GM12878 (cell line): ENCODE measurements at regions not wholly inside any gene's neighbourhood (a gene's known extent, or its start where the extent isn't known, plus 50 kb on each side); places are given as distances from the start of the nearest gene placed in this dataset.

ENCODE experiments used
- ATAC-seq: fragments of 200-7000 bp; cut with Tn5 transposase; 3 replicates; pipeline ENCODE4 v1.9.1; 2020; ENCODE audit warnings: mild to moderate bottlenecking, moderate library complexity
- BruUV-seq: library from RNA; stranded (reverse); fragments of 400-500 nt; replicated peaks from 2 replicates; lab custom pipeline; 2021; lab: Mats Ljungman, UMichigan
- CTCF ChIA-PET: fragments of 300-600 bp; sonication (Branson Sonifier 250); formaldehyde crosslinking; extraction: SDS; loops from one replicate; lab custom pipeline; 2021; ENCODE audit warnings: inconsistent platforms; lab: Yijun Ruan, JAX
- POLR2A ChIA-PET: fragments of 350-600 bp; formaldehyde crosslinking; extraction: SDS; loops from one replicate; lab custom pipeline; 2021; ENCODE audit warnings: inconsistent platforms; lab: Charles Lee
- RAD21 ChIA-PET: fragments of 300-600 bp; sonication (Branson Sonifier 250); formaldehyde crosslinking; loops from one replicate; lab custom pipeline; 2023; ENCODE audit warnings: antibody characterized with exemption; ENCODE audit not compliant: unreplicated experiment; lab: Charles Lee
- SMC1A ChIA-PET: fragments of 300-600 bp; sonication (Branson Sonifier 250); formaldehyde crosslinking; loops from one replicate; lab custom pipeline; 2023; ENCODE audit not compliant: unreplicated experiment, uncharacterized antibody; lab: Charles Lee
- DNase-seq: peaks from one replicate; pipeline ENCODE4 v3.0.0-alpha.2; 2011; ENCODE audit warnings: low read depth, low spot score
- FAIRE-seq: peaks from 3 replicates; lab custom pipeline; 2011; peaks lifted over from hg19 to GRCh38; lab: Jason Lieb, UNC
- H2AFZ ChIP-seq: 2 replicates; pipeline ENCODE4 v1.6.0; 2011; ENCODE audit warnings: low read depth, low read length, control low read depth; ENCODE audit not compliant: control insufficient read depth
- H3K27ac ChIP-seq: 2 replicates; pipeline ENCODE4 v1.5.1; 2011; ENCODE audit warnings: control low read depth; ENCODE audit not compliant: control insufficient read depth, insufficient read depth
- H3K27me3 ChIP-seq, 2 experiments: replicated peaks in 1 of 2; 2 replicates each; pipeline versions ENCODE4 v1.6.0 to v1.6.1; 2011; ENCODE audit warnings: low read length in 1 of 2; ENCODE audit not compliant: control insufficient read depth in 2 of 2, insufficient read depth in 2 of 2
- H3K36me3 ChIP-seq, 2 experiments: 2 replicates each; pipeline ENCODE4 v1.5.1; 2011; ENCODE audit warnings: low read length in 1 of 2; ENCODE audit not compliant: control insufficient read depth in 2 of 2, insufficient read depth in 2 of 2
- H3K4me1 ChIP-seq: 2 replicates; pipeline ENCODE4 v1.6.1; 2011; ENCODE audit warnings: mild to moderate bottlenecking, low read length, moderate library complexity, mixed read lengths; ENCODE audit not compliant: control insufficient read depth, insufficient read depth
- H3K4me2 ChIP-seq: 2 replicates; pipeline ENCODE4 v1.6.0; 2011; ENCODE audit warnings: control low read depth; ENCODE audit not compliant: control insufficient read depth, insufficient read depth
- H3K4me3 ChIP-seq: fragments of 200-600 bp; sonication (generic); 2 replicates; pipeline ENCODE4 v1.5.1; 2016
- H3K79me2 ChIP-seq: 2 replicates; pipeline ENCODE4 v1.6.0; 2011; ENCODE audit warnings: low read length; ENCODE audit not compliant: control insufficient read depth, insufficient read depth
- H3K9ac ChIP-seq: 2 replicates; pipeline ENCODE4 v1.8.0; 2011; ENCODE audit warnings: low read length, control low read depth, mixed read lengths; ENCODE audit not compliant: control insufficient read depth, insufficient read depth
- H3K9me3 ChIP-seq: replicated peaks from 3 replicates; pipeline ENCODE4 v1.5.1; 2011; ENCODE audit warnings: mild to moderate bottlenecking, low read length; ENCODE audit not compliant: control insufficient read depth, insufficient read depth
- H4K20me1 ChIP-seq: 2 replicates; pipeline ENCODE4 v1.6.0; 2011; ENCODE audit not compliant: control insufficient read depth, insufficient read depth
- EZH2 ChIP-seq: IDR thresholded peaks from 2 replicates; pipeline ENCODE4 v1.6.1; 2012; ENCODE audit warnings: low read depth, mild to moderate bottlenecking, control low read depth, inconsistent platforms, low read length, borderline replicate concordance; ENCODE audit not compliant: control insufficient read depth
- HCFC1 ChIP-seq: fragments of 150-350 bp; IDR thresholded peaks from 2 replicates; pipeline ENCODE4 v1.6.1; 2014; ENCODE audit warnings: low read length
- NBN ChIP-seq: fragments of 450-650 bp; IDR thresholded peaks from 2 replicates; pipeline ENCODE4 v1.6.1; 2016
- NR2C2 ChIP-seq: IDR thresholded peaks from 2 replicates; pipeline ENCODE4 v1.6.1; 2011; ENCODE audit warnings: borderline replicate concordance, low read depth; ENCODE audit not compliant: control insufficient read depth, insufficient read length
- PAX5 ChIP-seq: IDR thresholded peaks from 2 replicates; pipeline ENCODE4 v1.6.1; 2011; ENCODE audit warnings: low read depth, low read length, borderline replicate concordance
- SREBF1 ChIP-seq: IDR thresholded peaks from 2 replicates; pipeline ENCODE4 v1.6.1; 2012; ENCODE audit warnings: mild to moderate bottlenecking, low read length
- TCF3 ChIP-seq: IDR thresholded peaks from 2 replicates; pipeline ENCODE4 v1.6.1; 2012; ENCODE audit warnings: low read depth, mild to moderate bottlenecking, low read length, borderline replicate concordance; ENCODE audit not compliant: insufficient read depth
- ZNF622 ChIP-seq: fragments of 450-650 bp; IDR thresholded peaks from 2 replicates; pipeline ENCODE4 v1.6.1; 2017; ENCODE audit warnings: mild to moderate bottlenecking, inconsistent platforms
- WGBS: methylation state at CpG from one replicate; pipeline ENCODE4 v1.1.6; 2016; ENCODE audit warnings: low lambda C conversion rate; ENCODE audit not compliant: insufficient replicate concordance, insufficient coverage; ENCODE audit errors: missing lambda C conversion rate; 5-methylcytosine and 5-hydroxymethylcytosine counted together
- in situ Hi-C: fragments of 300-500 bp; cut with MboI; formaldehyde crosslinking; loops from 9 replicates; pipeline ENCODE4 v1.14.3; 2018; ENCODE audit warnings: mixed read lengths
- intact Hi-C: fragments of 100-400 bp; cut with micrococcal nuclease; formaldehyde crosslinking; loops from one replicate; pipeline ENCODE4 v1.14.2; 2022; ENCODE audit not compliant: unreplicated experiment
- TF ChIP-seq, protein P1 (sequence below): IDR thresholded peaks from 2 replicates; pipeline ENCODE4 v1.6.1; 2012; ENCODE audit warnings: low read depth, low read length, improper control_type of control experiment

DNA sequence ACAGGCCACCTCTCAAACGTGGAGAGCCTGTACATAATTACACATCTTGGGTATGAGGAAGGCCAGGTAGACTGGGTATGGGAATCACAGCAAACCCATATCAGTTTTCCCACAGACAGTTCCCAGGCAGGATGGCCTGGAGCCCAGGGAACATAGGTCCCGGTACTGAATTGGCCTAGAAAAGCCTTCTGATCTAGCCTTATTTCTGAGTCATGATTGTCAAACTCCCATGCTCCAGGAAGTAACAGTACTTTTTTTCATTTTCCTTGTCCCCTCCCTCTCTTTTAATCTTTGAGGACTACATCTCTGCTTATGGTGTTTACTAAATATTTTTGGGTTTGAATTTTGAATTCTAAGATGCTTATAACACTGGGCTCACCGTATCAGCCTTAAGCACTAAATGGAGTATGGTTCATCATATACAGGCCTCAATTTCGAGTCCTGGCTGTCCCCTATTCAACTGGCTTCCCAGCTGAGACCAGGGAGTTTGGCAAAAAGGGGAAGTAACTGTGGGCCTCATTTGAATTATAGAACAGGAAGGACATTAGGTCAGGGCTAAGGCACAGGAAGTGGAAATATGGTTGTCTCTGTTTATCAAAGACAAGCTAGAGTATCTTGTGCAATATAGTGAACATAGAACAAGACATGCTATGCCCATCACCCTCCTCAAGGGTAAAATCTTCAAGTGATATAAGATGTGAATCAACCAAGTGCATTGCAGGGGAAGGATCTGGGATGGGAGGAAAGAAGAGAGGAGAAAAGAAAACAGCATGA lies 494.6 kb downstream of the NTRK3 start:
- Histone ChIP-seq H3K4me2 (no peak overlapping the region), H3K79me2 (no peaks in the 10 kb centered on the region), H3K27ac (no peak overlapping the region), H3K27me3 (no peaks in the 10 kb centered on the region), H3K9ac (no peak overlapping the region), H3K4me3 (no peak overlapping the region), H3K9me3 (no peaks in the 10 kb centered on the region)
- ChIA-PET CTCF (interaction anchor here (0.6 kb wide), 1 partner anchor 57 kb away, joined by 3 read pairs; no protein-coding TSS in a partner anchor), SMC1A (no interaction called here)
- DNase-seq = no peak
- BruUV-seq = no TSS peak
- intact Hi-C loops = no loop called here
- TF ChIP-seq ZNF622 (no peak), NR2C2 (no peak), HCFC1 (no peak), TCF3 (no peak), EZH2 (no peak), PAX5 (no peak), SREBF1 (no peak), NBN (no peak)
- TF ChIP-seq, protein P1, sequence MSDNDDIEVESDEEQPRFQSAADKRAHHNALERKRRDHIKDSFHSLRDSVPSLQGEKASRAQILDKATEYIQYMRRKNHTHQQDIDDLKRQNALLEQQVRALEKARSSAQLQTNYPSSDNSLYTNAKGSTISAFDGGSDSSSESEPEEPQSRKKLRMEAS = no peak
- TF ChIP-seq, all 136 proteins: peak for 0
- ATAC-seq (no peak), FAIRE-seq (no peak)
- RAD21 ChIA-PET = no interaction called here
- in situ Hi-C loops = no loop called here
- WGBS = 29% methylated on average over 4 of the region's 4 CpGs
- H4K20me1 ChIP-seq = no peaks in the 10 kb centered on the region
- no peak overlapping the region for H2AFZ ChIP-seq
- POLR2A ChIA-PET = no interaction called here
- no peaks in the 10 kb centered on the region for H3K4me1 ChIP-seq
- no peaks in the 10 kb centered on the region for H3K36me3 ChIP-seq
